GM18519 (cell line): ENCODE measurements at regions not wholly inside any gene's neighbourhood (a gene's known extent, or its start where the extent isn't known, plus 50 kb on each side); places are given as distances from the start of the nearest gene placed in this dataset.
"Not testable (repeated sequence)": the region's sequence is repeated elsewhere in the genome, so short reads cannot be mapped to it uniquely, and the experiment has no call there.

Source experiments
- ATAC-seq: cut with Tn5 transposase; IDR thresholded peaks from one replicate; pipeline ENCODE4 v1.9.1; 2021; ENCODE audit warnings: mild to moderate bottlenecking, moderate library complexity; ENCODE audit not compliant: unreplicated experiment, low FRiP score

DNA sequence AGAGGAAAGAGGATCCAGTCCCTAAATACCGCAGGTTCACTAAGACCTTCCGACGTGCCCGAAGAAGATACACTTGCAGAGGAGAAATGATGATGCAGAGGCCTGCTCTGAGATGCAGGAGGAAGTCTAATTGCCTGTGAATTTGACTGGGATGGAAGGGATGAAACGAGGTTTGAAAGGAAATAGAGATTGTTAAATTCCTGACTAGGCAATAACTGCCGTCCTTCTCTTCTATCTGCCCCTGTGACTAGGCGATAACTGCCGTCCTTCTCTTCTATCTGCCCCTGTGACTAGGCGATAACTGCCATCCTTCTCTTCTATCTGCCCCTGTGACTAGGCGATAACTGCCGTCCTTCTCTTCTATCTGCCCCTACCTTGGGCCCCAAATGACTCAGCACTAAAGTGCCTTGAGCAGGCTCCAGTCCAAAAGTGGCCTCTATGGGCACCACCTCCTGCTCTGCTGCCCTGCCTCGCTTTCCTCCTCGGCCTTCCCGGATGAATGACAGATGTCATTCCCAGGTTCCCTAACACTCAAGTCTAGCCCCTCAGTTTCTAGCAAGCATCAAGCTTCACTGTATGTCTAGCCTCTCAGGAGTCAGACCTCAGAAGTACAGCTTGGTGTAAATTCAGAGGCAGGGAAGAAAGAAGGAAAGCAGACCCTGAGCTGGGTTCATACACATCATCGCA lies 189.1 kb downstream of the FOXD4L6 start:
- ATAC-seq, result not testable (repeated sequence)

DNA sequence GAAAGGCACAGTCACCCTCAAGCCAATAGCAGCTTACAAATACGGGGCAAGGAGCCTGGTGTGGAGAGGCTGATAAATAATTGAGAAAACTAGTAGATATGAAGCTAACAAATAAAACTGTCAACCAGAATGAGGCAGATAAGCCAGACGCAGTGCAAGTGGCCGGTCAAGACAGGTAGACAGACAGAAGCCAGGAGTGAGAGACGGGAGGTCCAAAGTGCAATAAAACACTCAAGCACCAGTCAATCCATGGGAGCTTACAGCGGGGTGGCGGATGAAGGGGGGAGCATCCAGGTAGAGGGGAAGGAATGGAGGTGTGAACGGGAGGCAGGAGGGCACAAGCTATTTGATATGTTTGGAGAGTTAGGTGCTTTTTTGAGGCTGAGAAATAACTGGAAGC lies 193.1 kb downstream of the FOXD4L6 start:
- no peak for ATAC-seq

DNA sequence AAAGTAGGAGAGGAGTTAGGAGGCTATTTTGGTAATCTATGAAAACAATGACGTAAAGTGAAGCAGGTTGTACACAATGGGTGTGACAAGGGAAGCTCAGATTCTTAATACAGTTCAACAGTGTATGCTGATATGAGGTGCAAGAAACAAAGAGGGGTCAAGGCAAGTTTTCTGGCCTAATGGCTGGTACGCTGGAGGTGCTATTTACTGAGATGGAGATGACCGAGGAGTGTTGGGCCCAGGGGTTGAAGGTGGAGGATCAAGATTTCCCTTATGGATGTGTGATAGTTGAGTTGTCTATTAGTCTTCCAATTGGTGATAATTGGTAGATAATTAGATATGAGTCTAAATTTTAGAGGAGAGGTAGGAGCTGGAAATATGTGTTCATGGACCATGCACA lies 194.0 kb downstream of the FOXD4L6 start:
- ATAC-seq, result not testable (repeated sequence)

DNA sequence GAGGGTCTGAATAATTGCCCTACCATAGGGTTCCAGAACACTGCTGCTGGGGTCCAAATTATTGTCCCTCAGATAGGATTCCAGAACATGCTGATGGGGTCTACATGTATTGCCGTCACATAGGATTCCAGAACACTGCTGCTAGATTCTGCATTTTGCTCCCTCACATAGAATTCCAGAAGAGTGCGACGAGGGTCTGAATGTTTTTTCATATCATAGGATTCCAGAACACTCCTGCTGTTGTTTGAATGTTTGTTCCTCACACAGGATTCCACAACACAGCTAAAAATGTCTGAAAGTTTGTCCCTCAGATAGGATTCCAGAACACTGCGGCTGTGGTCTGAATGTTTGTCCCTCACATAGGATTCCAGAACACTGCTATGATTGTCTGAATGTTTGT lies 198.1 kb downstream of the FOXD4L6 start:
- ATAC-seq, result not testable (repeated sequence)

DNA sequence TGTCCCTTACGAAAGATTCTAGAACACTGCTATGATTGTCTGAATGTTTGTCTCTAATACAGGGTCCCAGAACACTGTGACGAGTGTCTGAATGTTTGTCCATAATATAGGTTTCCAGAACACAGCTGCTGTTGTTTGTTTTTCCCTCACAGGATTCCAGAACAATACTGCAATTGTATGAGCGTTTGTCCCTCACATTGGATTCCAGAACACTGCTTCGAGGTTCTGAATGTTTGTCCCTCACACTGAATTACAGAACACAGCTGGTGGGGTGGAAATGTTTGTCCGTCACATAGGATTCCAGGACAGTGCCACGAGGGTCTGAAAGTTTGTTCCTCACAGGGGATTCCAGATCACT lies 199.0 kb downstream of the FOXD4L6 start:
- ATAC-seq, result not testable (repeated sequence)

DNA sequence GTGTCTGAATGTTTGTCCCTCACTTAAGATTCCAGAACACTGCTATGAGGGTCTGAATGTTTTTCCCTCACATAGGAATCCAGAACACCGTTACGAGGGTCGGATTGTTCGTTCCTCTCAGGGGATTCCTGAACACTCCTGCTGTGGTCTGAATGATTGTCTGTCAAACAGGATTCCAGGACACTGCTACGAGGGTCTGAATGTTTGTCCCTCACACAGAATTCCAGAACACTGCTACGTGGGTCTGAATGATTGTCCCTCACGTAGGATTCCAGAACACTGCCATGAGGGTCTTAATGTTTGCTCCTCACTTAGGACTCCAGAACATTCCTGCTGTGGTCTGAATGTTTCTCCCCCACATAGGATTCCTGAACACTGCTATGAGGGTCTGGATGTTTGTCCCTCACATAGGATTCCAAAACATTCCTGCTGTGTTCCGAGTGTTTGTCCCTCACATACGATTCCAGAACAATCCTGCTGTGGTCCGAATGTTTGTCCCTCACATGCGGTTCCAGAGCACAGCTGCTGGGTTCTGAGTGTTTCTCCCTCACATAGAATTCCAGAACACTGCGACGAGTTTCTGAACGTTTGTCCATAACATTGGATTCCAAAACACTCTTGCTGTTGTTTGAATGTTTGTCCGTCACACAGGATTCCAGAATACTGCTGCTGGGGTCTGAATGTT lies 199.5 kb downstream of the FOXD4L6 start:
- no peak for ATAC-seq

DNA sequence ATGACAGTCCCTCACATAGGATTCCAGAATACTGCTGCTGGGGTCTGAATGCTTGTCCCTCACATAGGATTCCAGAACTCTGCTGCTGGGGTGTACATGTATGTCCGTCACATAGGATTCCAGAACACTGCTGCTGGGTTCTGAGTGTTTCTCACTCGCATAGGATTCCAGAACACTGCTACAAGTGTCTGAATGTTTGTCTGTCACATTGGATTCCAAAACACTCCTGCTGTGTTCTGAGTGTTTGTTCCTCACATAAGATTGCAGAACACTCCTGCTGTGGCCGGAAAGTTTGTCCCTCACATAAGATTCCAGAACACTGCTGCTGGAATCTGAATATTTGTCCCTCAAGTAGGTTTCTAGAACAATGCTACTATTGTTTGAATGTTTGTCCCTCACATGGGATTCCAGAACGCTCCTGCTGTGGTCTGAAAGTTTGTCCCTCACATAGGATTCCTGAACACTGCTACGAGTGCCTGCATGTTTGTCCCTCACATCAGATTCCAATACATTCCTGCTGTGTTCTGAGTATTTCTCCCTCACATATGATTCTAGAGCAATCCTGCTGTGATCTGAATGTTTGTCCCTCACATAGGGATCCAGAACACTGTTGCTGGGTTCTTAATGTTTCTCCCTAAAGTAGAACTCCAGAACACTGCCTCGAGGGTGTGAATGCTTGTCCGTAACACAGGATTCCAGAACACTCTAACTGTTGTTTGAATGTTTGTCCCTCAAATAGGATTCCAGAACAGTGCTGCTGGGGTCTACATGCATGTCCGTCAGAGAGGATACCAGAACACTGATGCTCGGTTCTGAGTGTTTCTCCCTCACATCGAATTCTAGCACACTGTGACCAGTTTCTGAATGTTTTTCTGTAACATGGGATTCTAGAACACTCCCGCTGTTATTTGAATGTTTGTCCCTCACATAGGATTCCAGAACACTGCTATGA lies 200.4 kb downstream of the FOXD4L6 start:
- ATAC-seq, result no peak

DNA sequence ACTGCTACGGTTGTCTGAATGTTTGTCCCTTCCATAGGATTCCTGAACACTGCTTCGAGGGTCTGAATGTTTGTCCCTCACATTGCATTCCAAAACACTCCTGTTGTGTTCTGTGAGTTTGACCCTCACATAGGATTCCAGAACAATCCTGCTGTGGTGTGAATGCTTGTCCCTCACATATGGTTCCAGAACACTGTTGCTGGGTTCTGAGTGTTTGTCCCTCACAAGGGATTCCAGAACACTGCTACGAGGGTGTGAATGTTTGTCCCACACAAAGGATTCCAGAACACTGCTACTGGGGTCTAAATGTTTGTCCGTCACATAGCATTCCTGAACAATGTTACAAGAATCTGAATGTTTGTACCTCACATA lies 201.2 kb downstream of the FOXD4L6 start:
- no peak for ATAC-seq

DNA sequence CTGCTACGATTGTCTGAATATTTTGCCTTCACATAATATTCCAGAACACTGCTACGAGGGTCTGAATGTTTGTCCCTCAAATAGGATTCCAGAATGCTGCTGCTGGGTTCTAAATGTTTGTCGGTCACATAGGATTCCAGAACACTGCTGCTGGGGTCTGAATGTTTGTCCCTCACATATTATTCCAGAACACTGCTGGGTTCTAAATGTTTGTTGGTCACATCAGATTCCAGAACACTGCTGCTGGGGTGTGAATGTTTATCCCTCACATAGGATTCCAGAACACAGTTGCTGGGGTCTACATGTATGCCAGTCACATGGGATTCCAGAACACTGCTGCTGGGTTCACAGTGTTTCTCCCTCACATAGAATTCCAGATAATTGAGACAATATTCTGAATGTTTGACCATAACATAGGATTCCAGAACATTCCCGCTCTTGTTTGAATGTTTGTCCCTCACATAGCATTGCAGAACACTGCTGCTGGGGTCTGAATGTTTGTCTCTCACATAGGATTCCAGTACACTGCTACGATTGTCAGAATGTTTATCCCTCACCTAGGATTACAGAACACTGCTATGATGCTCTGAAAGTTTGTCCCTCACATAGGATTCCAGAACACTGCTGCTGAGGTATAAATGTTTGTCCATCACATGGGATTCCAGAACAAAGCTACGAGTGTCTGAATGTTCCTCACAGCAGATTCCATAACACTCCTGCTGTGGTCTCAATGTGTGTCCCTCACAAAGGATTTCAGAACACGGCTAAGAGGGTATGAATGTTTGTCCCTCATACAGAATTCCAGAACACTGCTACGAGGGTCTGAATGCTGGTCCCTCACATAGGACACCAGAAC lies 201.8 kb downstream of the FOXD4L6 start:
- ATAC-seq, result no peak

DNA sequence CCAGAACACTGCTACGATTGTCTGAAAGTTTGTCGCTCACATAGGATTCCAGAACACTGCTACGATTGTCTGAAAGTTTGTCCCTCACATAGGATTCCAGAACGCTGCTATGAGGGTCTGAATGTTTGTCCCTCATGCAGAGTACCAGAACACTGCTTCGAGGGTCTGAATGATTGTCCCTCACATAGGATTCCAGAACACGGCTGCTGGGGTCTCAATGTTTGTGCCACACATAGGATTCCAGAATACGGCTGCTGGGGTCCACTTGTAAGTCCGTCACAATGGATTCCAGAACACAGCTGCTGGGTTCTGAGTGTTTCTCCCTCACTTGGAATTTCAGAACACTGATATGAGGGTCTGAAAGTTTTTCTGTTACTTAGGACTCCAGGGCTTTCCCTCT lies 203.3 kb downstream of the FOXD4L6 start:
- no peak for ATAC-seq

DNA sequence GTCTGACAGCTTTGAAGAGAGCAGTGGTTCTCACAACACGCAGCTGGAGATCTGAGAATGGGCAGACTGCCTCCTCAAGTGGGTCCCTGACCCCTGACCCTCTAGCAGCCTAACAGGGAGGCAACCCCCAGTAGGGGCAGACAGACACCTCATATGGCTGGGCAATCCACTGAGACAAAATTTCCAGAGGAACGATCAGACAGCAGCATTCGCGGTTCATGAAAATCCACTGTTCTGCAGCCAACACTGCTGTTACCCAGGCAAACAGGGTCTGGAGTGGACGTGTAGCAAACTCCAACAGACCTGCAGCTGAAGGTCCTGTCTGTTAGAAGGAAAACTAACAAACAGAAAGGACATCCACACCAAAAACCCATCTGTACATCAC lies 212.1 kb downstream of the FOXD4L6 start:
- ATAC-seq, result not testable (repeated sequence)

DNA sequence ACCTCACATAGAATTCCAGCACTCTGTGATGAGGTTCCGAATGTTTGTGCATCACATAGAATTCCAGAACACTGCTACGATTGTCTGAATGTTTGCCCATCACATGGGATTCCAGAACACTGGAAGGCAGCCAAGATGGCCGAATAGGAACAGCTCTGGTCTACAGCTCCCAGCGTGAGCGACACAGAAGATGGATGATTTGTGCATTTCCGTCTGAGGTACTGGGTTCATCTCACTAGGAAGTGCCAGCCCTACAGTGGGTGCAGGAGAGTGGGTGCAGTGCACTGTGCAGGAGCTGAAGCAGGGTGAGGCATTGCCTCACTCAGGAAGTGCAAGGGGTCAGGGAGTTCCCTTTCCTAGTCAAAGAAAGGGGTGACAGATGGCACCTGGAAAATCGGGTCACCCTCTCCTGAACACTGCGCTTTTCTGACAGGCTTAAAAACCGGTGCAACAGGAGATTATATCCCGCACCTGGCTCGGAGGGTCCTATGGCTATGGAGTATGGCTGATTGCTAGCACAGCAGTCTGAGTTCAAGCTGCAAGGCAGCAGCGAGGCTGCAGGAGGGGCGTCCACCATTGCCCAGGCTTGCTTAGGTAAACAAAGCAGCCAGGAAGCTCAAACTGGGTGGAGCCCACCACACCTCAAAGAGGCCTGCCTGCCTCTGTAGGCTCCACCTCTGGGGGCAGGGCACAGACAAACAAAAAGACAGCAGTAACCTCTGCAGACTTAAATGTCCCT lies 212.7 kb downstream of the FOXD4L6 start:
- ATAC-seq, result not testable (repeated sequence)

DNA sequence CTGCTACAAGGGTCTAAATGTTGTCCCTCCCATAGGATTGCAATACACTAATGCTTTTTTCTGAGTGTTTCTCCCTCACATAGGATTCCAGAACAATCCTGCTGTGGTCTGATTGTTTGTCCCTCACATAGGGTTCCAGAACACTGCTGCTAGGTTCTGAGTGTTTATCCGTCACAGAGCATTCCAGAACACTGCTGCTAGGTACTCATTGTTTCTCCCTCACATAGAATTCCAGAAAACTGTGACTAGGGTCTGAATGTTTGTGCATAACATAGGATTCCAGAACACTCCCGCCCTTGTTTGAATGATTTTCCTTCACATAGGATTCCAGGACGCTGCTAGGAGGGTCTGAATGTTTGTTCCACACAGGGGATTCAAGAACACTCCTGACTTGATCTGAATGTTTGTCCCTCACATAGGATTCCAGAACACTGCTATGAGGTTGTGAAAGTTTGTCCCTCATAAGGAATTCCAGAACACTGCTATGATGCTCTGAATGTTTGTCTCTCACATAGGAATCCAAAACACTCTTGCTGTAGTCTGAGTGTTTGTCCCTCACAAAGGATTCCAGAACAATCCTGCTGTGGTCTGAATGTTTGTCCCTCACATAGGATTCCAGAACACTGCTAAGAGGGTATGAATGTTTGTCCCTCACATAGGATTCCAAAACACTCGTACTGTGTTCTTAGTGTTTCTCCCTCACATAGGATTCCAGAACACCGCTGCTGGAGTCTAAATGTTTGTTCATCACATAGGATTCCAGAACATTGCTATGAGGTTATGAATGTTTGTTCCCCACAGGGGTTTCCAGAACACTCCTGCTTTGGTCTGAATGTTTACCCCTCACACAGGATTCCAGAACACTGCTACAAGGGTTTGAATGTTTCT lies 213.5 kb downstream of the FOXD4L6 start:
- ATAC-seq, result no peak

DNA sequence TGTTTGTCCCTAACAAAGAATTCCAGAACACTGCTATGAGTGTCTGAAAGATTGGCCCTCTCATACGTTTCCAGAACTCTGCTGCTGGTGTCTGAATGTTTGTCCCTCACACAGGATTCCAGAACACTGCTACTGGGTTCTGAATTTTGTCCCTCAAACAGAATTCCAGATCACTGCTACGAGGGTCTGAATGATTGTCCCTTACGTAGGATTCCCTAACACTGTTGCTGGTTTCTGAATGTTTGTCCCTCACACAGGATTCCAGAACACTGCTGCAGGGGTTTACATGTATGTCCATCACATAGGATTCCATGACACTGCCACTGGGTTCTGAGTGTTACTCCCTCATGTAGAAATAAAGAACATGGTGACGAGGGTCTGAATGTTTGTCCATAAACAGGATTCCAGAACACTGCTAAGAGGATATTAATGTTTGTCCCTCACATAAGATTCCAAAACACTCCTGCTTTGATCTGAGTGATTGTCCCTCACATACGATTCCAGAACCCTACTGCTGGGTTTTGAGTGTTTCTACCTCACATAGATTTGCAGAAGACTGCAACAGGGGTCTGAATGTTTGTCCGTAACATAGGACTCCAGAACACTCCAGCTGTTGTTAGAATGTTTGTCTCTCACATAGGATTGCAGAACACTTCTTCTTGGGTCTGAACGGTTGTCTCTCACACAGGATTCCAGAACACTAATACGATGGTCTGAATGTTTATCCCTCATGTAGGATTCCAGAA lies 214.4 kb downstream of the FOXD4L6 start:
- ATAC-seq, result no peak

DNA sequence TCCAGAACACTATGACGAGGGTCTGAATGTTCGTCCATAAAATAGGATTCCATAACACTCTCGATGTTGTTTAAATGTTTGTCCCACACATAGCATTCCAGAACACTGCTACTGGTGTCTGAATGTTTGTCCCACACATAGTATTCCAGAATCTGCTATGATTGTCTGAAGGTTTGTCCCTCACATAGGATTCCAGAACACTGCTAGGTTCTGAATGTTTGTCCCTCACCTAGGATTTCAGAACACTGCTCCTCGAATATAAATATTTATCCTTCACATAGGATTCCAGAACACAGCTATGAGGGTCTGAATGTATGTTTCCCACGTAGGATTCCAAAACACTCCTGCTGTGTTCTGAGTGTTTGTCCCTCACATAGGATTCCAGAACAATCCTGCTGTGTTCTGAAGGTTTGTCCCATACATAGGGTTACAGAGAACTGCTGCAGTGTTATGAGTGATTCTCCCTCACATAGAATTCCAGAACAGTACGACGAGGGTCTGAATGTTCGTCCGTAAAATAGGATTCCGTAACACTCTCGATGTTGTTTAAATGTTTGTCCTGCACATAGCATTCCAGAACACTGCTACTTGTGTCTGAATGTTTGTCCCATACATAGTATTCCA lies 215.3 kb downstream of the FOXD4L6 start:
- ATAC-seq, result no peak

DNA sequence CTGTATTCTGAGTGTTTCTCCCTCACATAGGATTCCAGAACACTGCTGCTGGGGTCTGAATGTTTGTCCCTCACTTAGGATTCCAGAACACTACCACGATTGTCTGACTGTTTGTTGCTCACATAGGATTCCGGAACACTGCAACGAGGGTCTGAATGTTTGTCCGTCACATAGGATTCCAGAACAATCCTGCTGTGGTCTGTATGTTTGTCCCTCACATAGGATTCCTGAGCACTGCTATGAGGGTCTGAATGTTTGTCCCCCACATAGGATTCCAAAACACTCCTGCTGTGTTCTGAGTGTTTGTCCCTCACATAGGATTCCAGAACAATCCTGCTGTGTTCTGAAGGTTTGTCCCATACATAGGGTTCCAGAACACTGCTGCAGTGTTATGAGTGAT lies 215.8 kb downstream of the FOXD4L6 start:
- not testable (repeated sequence) for ATAC-seq

DNA sequence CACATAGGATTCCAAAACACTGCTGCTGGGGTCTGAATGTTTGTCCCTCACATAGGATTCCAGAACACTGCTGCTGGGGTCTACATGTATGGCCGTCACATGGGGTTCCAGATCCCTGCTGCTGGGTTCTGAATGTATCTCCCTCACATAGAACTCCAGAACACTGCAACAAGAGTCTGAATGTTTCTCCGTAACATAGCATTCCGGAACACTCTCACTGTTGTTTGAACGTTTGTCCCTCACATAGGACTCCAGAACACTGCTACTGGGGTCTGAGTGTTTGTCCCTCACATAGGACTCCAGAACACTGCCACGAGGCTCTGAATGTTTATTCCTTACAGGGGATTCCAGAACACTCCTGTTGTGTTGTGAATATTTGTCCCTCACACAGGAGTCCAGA lies 216.8 kb downstream of the FOXD4L6 start:
- no peak for ATAC-seq

DNA sequence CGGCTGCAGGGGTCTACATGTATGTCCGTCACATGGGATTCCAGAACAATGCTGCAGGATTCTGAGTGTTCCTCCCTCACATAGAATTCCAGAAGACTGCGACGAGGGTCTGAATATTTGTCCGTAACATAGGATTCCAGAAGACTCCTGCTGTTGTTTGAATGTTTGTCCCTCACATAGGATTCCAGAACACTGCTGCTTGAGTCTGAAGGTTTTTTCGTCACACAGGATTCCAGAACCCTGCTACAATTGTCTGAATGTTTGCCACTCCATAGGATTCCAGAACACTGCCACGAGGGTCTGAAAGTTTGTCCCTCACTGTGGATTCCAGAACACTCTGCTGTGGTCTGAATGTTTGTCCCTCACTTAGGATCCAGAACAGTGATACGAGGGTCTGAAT lies 217.5 kb downstream of the FOXD4L6 start:
- ATAC-seq, result not testable (repeated sequence)
